ENCODE measurements at regions not wholly inside any gene's neighbourhood (a gene's known extent, or its start where the extent isn't known, plus 50 kb on each side); places are given as distances from the start of the nearest gene placed in this dataset.

GRCh38 chr2:180231015-180231414 is 223.9 kb upstream of the CWC22 start:
- no peak for TF ChIP-seq CTCF (IDR thresholded peaks at IDR 0.05; ENCODE audit: insufficient read depth, low read length, poor library complexity, severe bottlenecking)
- no peak for DNase-seq (ENCODE audit: low read depth)
- no peak overlapping the region for H3K4me3 ChIP-seq (ENCODE audit: low read depth, low read length)

GRCh38 chr2:180227461-180227860 is 220.4 kb upstream of the CWC22 start:
- H3K36me3 ChIP-seq (ENCODE audit: control insufficient read depth, insufficient read depth, low read length) = no peaks in the 10 kb centered on the region
- no peak for TF ChIP-seq CTCF (IDR thresholded peaks at IDR 0.05; ENCODE audit: insufficient read depth, low read length, poor library complexity, severe bottlenecking)
- no peaks in the 10 kb centered on the region for H3K27me3 ChIP-seq (ENCODE audit: control insufficient read depth, insufficient read depth, low read length)
- DNase-seq (ENCODE audit: low read depth) = no peak
- no peak overlapping the region for H3K4me3 ChIP-seq (ENCODE audit: low read depth, low read length)

More at GRCh38 chr2:180231015-180231414, 223.9 kb upstream of the CWC22 start:
- no peaks in the 10 kb centered on the region for H3K36me3 ChIP-seq (ENCODE audit: control insufficient read depth, insufficient read depth, low read length)
- no peaks in the 10 kb centered on the region for H3K27me3 ChIP-seq (ENCODE audit: control insufficient read depth, insufficient read depth, low read length)

- H3K27me3 ChIP-seq (ENCODE audit: control insufficient read depth, insufficient read depth, low read length) = no peaks in the 10 kb centered on the region
- H3K4me3 ChIP-seq (ENCODE audit: low read depth, low read length) = no peak overlapping the region
- no peaks in the 10 kb centered on the region for H3K36me3 ChIP-seq (ENCODE audit: control insufficient read depth, insufficient read depth, low read length)
- DNase-seq (ENCODE audit: low read depth) = no peak
- no peak for TF ChIP-seq CTCF (IDR thresholded peaks at IDR 0.05; ENCODE audit: insufficient read depth, low read length, poor library complexity, severe bottlenecking)
Measured at GRCh38 chr2:180225118-180225517, 218.0 kb upstream of the CWC22 start.

- Histone ChIP-seq H3K27me3 (ENCODE audit: control insufficient read depth, insufficient read depth, low read length) (no peaks in the 10 kb centered on the region), H3K4me3 (ENCODE audit: low read depth, low read length) (no peak overlapping the region), H3K36me3 (ENCODE audit: control insufficient read depth, insufficient read depth, low read length) (no peaks in the 10 kb centered on the region)
- no peak for TF ChIP-seq CTCF (IDR thresholded peaks at IDR 0.05; ENCODE audit: insufficient read depth, low read length, poor library complexity, severe bottlenecking)
- peak; percentile 60 for DNase-seq (ENCODE audit: low read depth)
Measured at GRCh38 chr2:180222644-180223043, 215.5 kb upstream of the CWC22 start.

GRCh38 chr2:180219491-180219890 is 212.4 kb upstream of the CWC22 start:
- no peak for DNase-seq (ENCODE audit: low read depth)
- no peak for TF ChIP-seq CTCF (IDR thresholded peaks at IDR 0.05; ENCODE audit: insufficient read depth, low read length, poor library complexity, severe bottlenecking)
- Histone ChIP-seq H3K27me3 (ENCODE audit: control insufficient read depth, insufficient read depth, low read length) (no peaks in the 10 kb centered on the region), H3K36me3 (ENCODE audit: control insufficient read depth, insufficient read depth, low read length) (no peaks in the 10 kb centered on the region), H3K4me3 (ENCODE audit: low read depth, low read length) (no peak overlapping the region)

GRCh38 chr2:180208841-180209240 is 201.7 kb upstream of the CWC22 start:
- DNase-seq (ENCODE audit: low read depth) = peak; percentile 29
- TF ChIP-seq CTCF (IDR thresholded peaks at IDR 0.05; ENCODE audit: insufficient read depth, low read length, poor library complexity, severe bottlenecking) = no peak
- Histone ChIP-seq H3K4me3 (ENCODE audit: low read depth, low read length) (no peak overlapping the region), H3K27me3 (ENCODE audit: control insufficient read depth, insufficient read depth, low read length) (no peaks in the 10 kb centered on the region), H3K36me3 (ENCODE audit: control insufficient read depth, insufficient read depth, low read length) (no peaks in the 10 kb centered on the region)

Measured in kidney epithelial cell (primary cell).